Spleen (tissue), 11 donors: ENCODE measurements at regions not wholly inside any gene's neighbourhood (a gene's known extent, or its start where the extent isn't known, plus 50 kb on each side); places are given as distances from the start of the nearest gene placed in this dataset.

Experiments
- DNase-seq: peaks from one replicate; pipeline ENCODE4 v3.0.0-alpha.2; 2020
- H3K27ac ChIP-seq, 8 donors: fragments of 200-600 bp; sonication (generic) in 7 of 8; 1 replicate in 4 of 8; 2 replicates in 4 of 8; pipeline versions ENCODE4 v1.5.0 to v1.8.0; 2016 to 2021; ENCODE audit warnings: inconsistent platforms in 4 of 8, mild to moderate bottlenecking in 4 of 8, moderate library complexity in 1 of 8
- H3K27me3 ChIP-seq, 7 donors: fragments of 200-600 bp; sonication (generic) in 6 of 7; replicated peaks in 1 of 7; 1 replicate in 4 of 7; 2 replicates in 3 of 7; pipeline versions ENCODE4 v1.5.0 to v1.8.0; 2016 to 2021; ENCODE audit warnings: inconsistent platforms in 3 of 7, mild to moderate bottlenecking in 1 of 7
- H3K36me3 ChIP-seq, 6 donors: fragments of 200-600 bp; sonication (generic) in 5 of 6; 1 replicate in 4 of 6; 2 replicates in 2 of 6; pipeline versions ENCODE4 v1.5.0 to v1.8.0; 2016 to 2021; ENCODE audit warnings: inconsistent platforms in 2 of 6
- H3K4me1 ChIP-seq, 6 donors: fragments of 200-600 bp; sonication (generic) in 5 of 6; 1 replicate in 3 of 6; 2 replicates in 3 of 6; pipeline versions ENCODE4 v1.5.0 to v1.8.0; 2016 to 2021; ENCODE audit warnings: inconsistent platforms in 3 of 6
- H3K4me3 ChIP-seq, 8 donors: fragments of 200-600 bp; sonication (generic) in 7 of 8; 1 replicate in 4 of 8; 2 replicates in 4 of 8; pipeline versions ENCODE4 v1.5.0 to v1.8.0; 2016 to 2021; ENCODE audit warnings: inconsistent platforms in 4 of 8, mild to moderate bottlenecking in 4 of 8, moderate library complexity in 2 of 8
- H3K9me3 ChIP-seq, 8 donors: fragments of 200-600 bp; sonication (generic) in 7 of 8; 1 replicate in 4 of 8; 2 replicates in 4 of 8; pipeline versions ENCODE4 v1.5.0 to v1.8.0; 2016 to 2021; ENCODE audit warnings: inconsistent platforms in 4 of 8
- CTCF ChIP-seq, 11 experiments: fragments of 200-600 bp in 7 of 11; fragments of 450-650 bp in 4 of 11; sonication (generic) in 4 of 11; IDR thresholded peaks in 8 of 11; conservative IDR thresholded peaks in 3 of 11; 1 replicate in 7 of 11; 2 replicates in 4 of 11; pipeline versions ENCODE4 v1.4.0 to v1.8.0; 2016 to 2021; ENCODE audit warnings: antibody characterized with exemption in 11 of 11, inconsistent platforms in 4 of 11, mild to moderate bottlenecking in 1 of 11
- POLR2A ChIP-seq, 3 donors: fragments of 450-650 bp; IDR thresholded peaks; one replicate each; pipeline ENCODE4 v1.5.1; 2017; ENCODE audit warnings: antibody characterized with exemption in 3 of 3, mild to moderate bottlenecking in 1 of 3
- POLR2AphosphoS5 ChIP-seq, 3 donors: sonication (generic); formaldehyde crosslinking; IDR thresholded peaks; one replicate each; pipeline ENCODE4 v1.5.1; 2017; ENCODE audit warnings: antibody characterized with exemption in 3 of 3
- WGBS, 5 donors: extraction: QIAGEN DNeasy Blood & Tissue Kit in 3 of 5; methylation state at CpG; one replicate each; pipeline versions ENCODE4 v1.1.5 to v1.1.7; 2013 to 2018; 5-methylcytosine and 5-hydroxymethylcytosine counted together
- intact Hi-C: fragments of 100-400 bp; cut with DNase I; formaldehyde crosslinking; loops from one replicate; pipeline ENCODE4 v1.15.0; 2023; ENCODE audit warnings: low total_unique reads
- donor health status: healthy with polysubstance abuse.
- donor health status: DM: no; HTN: no; CAD: no; lungs with moderate emphysema.
- donor health status: DM: no; HTN: no; CAD: no.
- donor health status: Bipolar disorder and iron deficiency.
- donor health status: healthy.
- donor health status: DM: no; HTN: no; CAD: no.
- donor health status: DM: yes; HTN: yes; CAD: no.

- intact Hi-C loops: no loop called here
- no peaks in the 10 kb centered on the region for H3K9me3 ChIP-seq
- H3K4me3 ChIP-seq: no peak overlapping the region
- peaks cover 0 to 10% (median 0%) of the 10 kb centered on the region in 6 donors for H3K4me1 ChIP-seq
- DNase-seq: no peak
- 69 to 96% (median 83%) methylated on average over 1 of the region's 1 CpG for WGBS, 5 donors
- H3K27me3 ChIP-seq: no peaks in the 10 kb centered on the region
- H3K27ac ChIP-seq: no peak overlapping the region
- TF ChIP-seq CTCF (IDR thresholded peaks at IDR 0.05 in 8 of 11, conservative IDR thresholded peaks at IDR 0.05 in 3 of 11): no peak
- no peaks in the 10 kb centered on the region for H3K36me3 ChIP-seq
These were observed 481.0 kb upstream of the TNP1 start for GRCh38 chr2:217340899-217341298.

DNA sequence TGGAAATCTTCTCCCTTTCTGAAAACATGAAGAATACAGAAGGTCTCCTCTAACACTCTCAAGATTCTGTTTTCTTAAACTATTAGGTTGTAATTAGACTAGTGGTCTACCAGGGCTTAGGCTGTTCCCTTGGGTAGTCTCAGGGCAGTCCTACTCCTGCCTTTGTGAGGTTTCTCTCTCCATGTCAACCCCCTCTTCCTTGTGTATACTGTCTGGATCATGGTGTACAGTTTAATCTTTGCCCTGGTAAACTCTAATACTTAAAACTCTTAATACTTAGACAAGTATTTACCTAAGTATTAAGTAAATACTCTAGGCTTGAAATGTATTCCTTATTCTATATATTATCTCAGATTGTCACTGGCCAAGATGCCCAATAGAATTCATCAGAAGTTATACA lies 480.3 kb upstream of the TNP1 start:
- no peak for DNase-seq
- no peaks in the 10 kb centered on the region for H3K9me3 ChIP-seq
- peaks cover 0 to 10% (median 0%) of the 10 kb centered on the region in 6 donors for H3K4me1 ChIP-seq
- H3K36me3 ChIP-seq: no peaks in the 10 kb centered on the region
- intact Hi-C loops: no loop called here
- peak overlapping the region in 6 of 8 donors; percentile 21 to 53 (median 44) for H3K27ac ChIP-seq
- no peaks in the 10 kb centered on the region for H3K27me3 ChIP-seq
- no peak overlapping the region for H3K4me3 ChIP-seq
- TF ChIP-seq CTCF (IDR thresholded peaks at IDR 0.05 in 8 of 11, conservative IDR thresholded peaks at IDR 0.05 in 3 of 11) (no peak), POLR2AphosphoS5 (IDR thresholded peaks at IDR 0.05) (no peak), POLR2A (IDR thresholded peaks at IDR 0.05) (no peak)

DNA sequence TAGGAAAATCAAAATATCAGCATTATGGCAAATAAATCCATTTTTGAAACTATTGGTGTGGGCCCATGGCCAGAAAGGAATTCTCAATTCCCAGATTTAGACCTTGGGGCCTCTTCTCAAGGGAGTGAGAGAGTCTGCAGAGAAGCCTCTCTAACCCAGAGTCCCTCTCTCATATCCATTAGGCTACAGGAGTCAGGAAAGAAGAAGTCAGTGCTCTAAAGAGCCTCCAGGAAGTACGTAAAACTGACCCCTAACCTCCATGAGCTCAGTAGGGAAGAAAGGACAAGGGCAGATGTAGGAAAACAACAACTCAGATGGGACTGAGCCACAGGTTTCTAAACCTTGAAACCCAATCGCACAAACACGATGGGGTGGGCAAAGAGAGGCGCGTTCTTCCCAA lies 479.9 kb upstream of the TNP1 start:
- no peak for DNase-seq
- Histone ChIP-seq H3K4me3 (no peak overlapping the region), H3K27me3 (no peaks in the 10 kb centered on the region), H3K9me3 (no peaks in the 10 kb centered on the region), H3K4me1 (peaks cover 0 to 10% (median 0%) of the 10 kb centered on the region in 6 donors), H3K27ac (peak overlapping the region in 6 of 8 donors; percentile 21 to 53 (median 44)), H3K36me3 (no peaks in the 10 kb centered on the region)
- 58 to 91% (median 82%) methylated on average over 5 of the region's 5 CpGs for WGBS, 5 donors
- TF ChIP-seq POLR2AphosphoS5 (IDR thresholded peaks at IDR 0.05) (no peak), POLR2A (IDR thresholded peaks at IDR 0.05) (no peak), CTCF (IDR thresholded peaks at IDR 0.05 in 8 of 11, conservative IDR thresholded peaks at IDR 0.05 in 3 of 11) (no peak)
- intact Hi-C loops: no loop called here

DNA sequence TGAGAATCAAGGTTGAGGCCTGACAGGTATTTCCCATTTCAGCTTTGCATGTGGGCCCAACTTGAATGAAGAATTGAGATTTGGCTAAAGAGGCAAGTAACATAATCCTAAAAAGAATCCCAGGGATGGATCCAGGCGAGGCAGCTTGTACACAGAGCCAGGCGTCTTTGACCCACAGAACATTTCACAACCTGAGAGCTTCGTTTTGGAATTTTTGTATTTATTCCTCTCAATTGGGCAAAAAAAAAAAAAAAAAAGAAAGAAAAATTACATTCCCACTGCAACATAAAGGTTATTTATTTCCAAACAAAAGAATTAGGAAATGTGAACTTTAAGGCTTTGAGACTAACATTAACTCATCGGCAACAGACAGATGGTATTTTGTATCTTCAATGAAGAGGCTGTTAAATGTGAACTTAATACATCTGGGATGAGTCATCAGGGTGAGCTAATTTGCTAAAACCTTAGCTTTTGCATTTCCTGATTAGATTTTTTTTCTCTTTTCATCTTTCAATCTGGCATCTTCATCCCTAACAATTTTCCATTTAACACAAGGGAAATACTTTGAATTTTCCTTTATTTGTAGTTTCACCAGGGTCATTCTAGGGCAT lies 478.5 kb upstream of the TNP1 start:
- H3K27ac ChIP-seq: no peak overlapping the region
- no peak for DNase-seq
- peaks cover 0 to 10% (median 0%) of the 10 kb centered on the region in 6 donors for H3K4me1 ChIP-seq
- no peaks in the 10 kb centered on the region for H3K27me3 ChIP-seq
- H3K36me3 ChIP-seq: no peaks in the 10 kb centered on the region
- no peak overlapping the region for H3K4me3 ChIP-seq
- TF ChIP-seq POLR2AphosphoS5 (IDR thresholded peaks at IDR 0.05): no peak
- no peak for TF ChIP-seq CTCF (IDR thresholded peaks at IDR 0.05 in 8 of 11, conservative IDR thresholded peaks at IDR 0.05 in 3 of 11)
- TF ChIP-seq POLR2A (IDR thresholded peaks at IDR 0.05): no peak
- H3K9me3 ChIP-seq: no peaks in the 10 kb centered on the region
- intact Hi-C loops: no loop called here
- WGBS, 5 donors: 71 to 90% (median 85%) methylated on average over 4 of the region's 4 CpGs
